Sigmoid colon (tissue), 6 donors: ENCODE measurements at regions not wholly inside any gene's neighbourhood (a gene's known extent, or its start where the extent isn't known, plus 50 kb on each side); places are given as distances from the start of the nearest gene placed in this dataset.

ENCODE experiments used
- DNase-seq: peaks from one replicate; pipeline ENCODE4 v3.0.0-alpha.2; 2019
- H3K27ac ChIP-seq, 4 donors: fragments of 200-600 bp; sonication (generic); one replicate each; pipeline ENCODE4 v1.5.1; 2016 to 2019; ENCODE audit warnings: mild to moderate bottlenecking in 1 of 4
- H3K27me3 ChIP-seq, 3 donors: fragments of 200-600 bp; sonication (generic); one replicate each; pipeline ENCODE4 v1.5.1; 2019; ENCODE audit warnings: mild to moderate bottlenecking in 1 of 3
- H3K36me3 ChIP-seq, 4 donors: fragments of 200-600 bp; sonication (generic); one replicate each; pipeline ENCODE4 v1.5.1; 2016 to 2019
- H3K4me1 ChIP-seq, 4 donors: fragments of 200-600 bp; sonication (generic); one replicate each; pipeline ENCODE4 v1.5.1; 2017 to 2019
- H3K4me3 ChIP-seq, 4 donors: fragments of 200-600 bp; sonication (generic); one replicate each; pipeline ENCODE4 v1.5.1; 2017 to 2019; ENCODE audit warnings: mild to moderate bottlenecking in 2 of 4, moderate library complexity in 1 of 4
- H3K9me3 ChIP-seq, 4 donors: fragments of 200-600 bp in 3 of 4; sonication (generic) in 3 of 4; one replicate each; pipeline versions ENCODE4 v1.5.1 to v1.6.1; 2013 to 2019
- EP300 ChIP-seq, 4 donors: sonication (generic); formaldehyde crosslinking; IDR thresholded peaks; one replicate each; pipeline ENCODE4 v1.6.1; 2017; ENCODE audit warnings: antibody characterized with exemption in 4 of 4
- POLR2A ChIP-seq, 2 donors: fragments of 450-650 bp; IDR thresholded peaks; one replicate each; pipeline ENCODE4 v1.6.1; 2016; ENCODE audit warnings: antibody characterized with exemption in 2 of 2, mild to moderate bottlenecking in 2 of 2, moderate library complexity in 2 of 2
- POLR2AphosphoS5 ChIP-seq, 4 donors: sonication (generic); formaldehyde crosslinking; IDR thresholded peaks; one replicate each; pipeline ENCODE4 v1.6.1; 2017; ENCODE audit warnings: antibody characterized with exemption in 4 of 4
- WGBS, 2 donors: extraction: QIAGEN DNeasy Blood & Tissue Kit; methylation state at CpG; one replicate each; pipeline ENCODE4 v1.1.7; 2013; 5-methylcytosine and 5-hydroxymethylcytosine counted together
- intact Hi-C: fragments of 100-400 bp; cut with DNase I; formaldehyde crosslinking; loops from one replicate; pipeline ENCODE4 v1.15.1; 2023
- TF ChIP-seq, protein P1 (sequence below), 4 experiments: fragments of 450-650 bp in 3 of 4; fragments of 200-600 bp in 1 of 4; IDR thresholded peaks; one replicate each; pipeline ENCODE4 v1.5.1; 2016 to 2019; ENCODE audit warnings: antibody characterized with exemption in 4 of 4, mild to moderate bottlenecking in 3 of 4, moderate library complexity in 2 of 4
- donor health status: healthy with polysubstance abuse.
- donor health status: healthy.

DNA sequence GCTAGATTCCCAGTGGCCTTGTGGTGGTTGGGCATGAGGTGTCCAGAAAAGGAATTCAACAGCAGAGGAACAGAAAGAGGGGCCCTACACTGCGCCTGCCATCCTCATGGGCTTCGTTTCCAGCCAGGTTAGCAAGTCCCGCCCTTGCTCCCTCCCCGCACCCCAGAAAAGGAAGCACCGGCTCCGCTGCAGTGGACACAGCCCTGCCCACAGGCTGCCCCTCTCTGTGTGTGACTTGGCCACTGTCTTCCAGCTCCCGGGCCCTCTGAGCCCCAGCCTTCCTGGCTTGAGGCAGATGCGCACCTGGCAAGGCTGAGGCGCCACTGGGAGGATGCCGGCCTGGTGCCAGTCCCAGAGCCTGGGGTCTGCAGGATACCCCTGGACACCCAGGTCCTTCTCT, 305.0 kb upstream of the IRX4 start:
- no peaks in the 10 kb centered on the region for H3K4me1 ChIP-seq
- no peaks in the 10 kb centered on the region for H3K36me3 ChIP-seq
- TF ChIP-seq POLR2A (IDR thresholded peaks at IDR 0.05) (no peak), EP300 (IDR thresholded peaks at IDR 0.05) (no peak), POLR2AphosphoS5 (IDR thresholded peaks at IDR 0.05) (no peak)
- TF ChIP-seq, protein P1, sequence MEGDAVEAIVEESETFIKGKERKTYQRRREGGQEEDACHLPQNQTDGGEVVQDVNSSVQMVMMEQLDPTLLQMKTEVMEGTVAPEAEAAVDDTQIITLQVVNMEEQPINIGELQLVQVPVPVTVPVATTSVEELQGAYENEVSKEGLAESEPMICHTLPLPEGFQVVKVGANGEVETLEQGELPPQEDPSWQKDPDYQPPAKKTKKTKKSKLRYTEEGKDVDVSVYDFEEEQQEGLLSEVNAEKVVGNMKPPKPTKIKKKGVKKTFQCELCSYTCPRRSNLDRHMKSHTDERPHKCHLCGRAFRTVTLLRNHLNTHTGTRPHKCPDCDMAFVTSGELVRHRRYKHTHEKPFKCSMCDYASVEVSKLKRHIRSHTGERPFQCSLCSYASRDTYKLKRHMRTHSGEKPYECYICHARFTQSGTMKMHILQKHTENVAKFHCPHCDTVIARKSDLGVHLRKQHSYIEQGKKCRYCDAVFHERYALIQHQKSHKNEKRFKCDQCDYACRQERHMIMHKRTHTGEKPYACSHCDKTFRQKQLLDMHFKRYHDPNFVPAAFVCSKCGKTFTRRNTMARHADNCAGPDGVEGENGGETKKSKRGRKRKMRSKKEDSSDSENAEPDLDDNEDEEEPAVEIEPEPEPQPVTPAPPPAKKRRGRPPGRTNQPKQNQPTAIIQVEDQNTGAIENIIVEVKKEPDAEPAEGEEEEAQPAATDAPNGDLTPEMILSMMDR (IDR thresholded peaks at IDR 0.05) = no peak
- 88 to 89% methylated on average over 10 of the region's 10 CpGs for WGBS, 2 donors
- DNase-seq = no peak
- H3K27ac ChIP-seq = no peak overlapping the region
- H3K9me3 ChIP-seq = no peaks in the 10 kb centered on the region
- H3K27me3 ChIP-seq = no peaks in the 10 kb centered on the region
- H3K4me3 ChIP-seq = no peak overlapping the region
- intact Hi-C loops = no loop called here

DNA sequence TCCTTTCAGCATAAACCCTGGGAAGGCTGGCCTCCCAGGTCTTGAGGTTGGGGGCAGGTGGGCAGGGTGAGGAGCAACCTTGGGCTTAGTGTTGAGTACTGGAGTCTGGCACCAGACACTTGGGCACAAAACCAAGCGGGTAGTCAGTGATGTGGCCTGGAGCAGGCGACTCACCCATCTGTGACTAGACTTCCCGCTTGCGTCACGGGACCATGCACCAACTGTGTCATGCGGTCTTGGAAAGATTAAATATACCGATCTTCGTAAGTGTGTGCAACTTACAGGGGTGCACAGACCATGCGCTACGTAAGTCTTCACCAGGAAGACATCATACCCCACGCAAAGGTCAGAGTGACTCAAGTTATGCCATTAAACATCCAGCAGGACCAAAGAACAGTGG, 304.4 kb upstream of the IRX4 start:
- Histone ChIP-seq H3K4me1 (no peaks in the 10 kb centered on the region), H3K9me3 (no peaks in the 10 kb centered on the region), H3K27ac (no peak overlapping the region), H3K36me3 (no peaks in the 10 kb centered on the region), H3K27me3 (no peaks in the 10 kb centered on the region), H3K4me3 (no peak overlapping the region)
- no peak for DNase-seq
- intact Hi-C loops = no loop called here
- TF ChIP-seq EP300 (IDR thresholded peaks at IDR 0.05) (no peak), POLR2AphosphoS5 (IDR thresholded peaks at IDR 0.05) (no peak), POLR2A (IDR thresholded peaks at IDR 0.05) (no peak)
- TF ChIP-seq, protein P1 (IDR thresholded peaks at IDR 0.05) = no peak
- WGBS, 2 donors = 95% methylated on average over 11 of the region's 11 CpGs

DNA sequence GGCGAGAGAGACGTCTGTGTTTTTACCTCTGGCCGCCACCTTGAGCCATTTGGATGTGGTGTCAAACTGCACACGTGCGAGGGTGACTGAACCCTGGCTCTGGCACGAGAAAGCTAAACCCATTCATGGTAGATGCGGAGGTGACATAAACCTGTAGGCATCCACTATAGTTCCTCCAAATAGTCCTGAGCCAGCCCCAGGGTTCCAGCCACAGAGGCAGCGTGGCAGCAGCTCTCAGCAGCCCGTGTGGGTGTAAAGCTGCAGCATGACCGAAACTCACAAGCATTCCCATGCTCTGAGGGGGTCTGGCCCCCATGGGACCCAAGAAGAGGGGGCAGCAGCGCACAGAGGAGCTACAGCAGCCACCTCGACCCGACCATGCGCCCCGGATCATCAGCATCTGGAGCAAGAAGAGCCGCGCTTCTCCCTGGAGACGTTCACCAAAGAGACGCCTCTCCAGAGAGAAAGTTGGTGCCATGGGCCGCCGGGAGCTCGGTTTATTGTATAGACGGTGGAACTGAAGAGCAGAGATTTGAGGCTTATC, 303.8 kb upstream of the IRX4 start:
- Histone ChIP-seq H3K9me3 (no peaks in the 10 kb centered on the region), H3K4me3 (no peak overlapping the region), H3K27me3 (no peaks in the 10 kb centered on the region), H3K4me1 (no peaks in the 10 kb centered on the region), H3K36me3 (no peaks in the 10 kb centered on the region), H3K27ac (no peak overlapping the region)
- no peak for TF ChIP-seq POLR2A (IDR thresholded peaks at IDR 0.05)
- TF ChIP-seq, protein P1 (IDR thresholded peaks at IDR 0.05) = no peak
- TF ChIP-seq POLR2AphosphoS5 (IDR thresholded peaks at IDR 0.05) = no peak
- TF ChIP-seq EP300 (IDR thresholded peaks at IDR 0.05) = no peak
- DNase-seq = no peak
- WGBS, 2 donors = 84 to 88% methylated on average over 23 of the region's 23 CpGs
- intact Hi-C loops = no loop called here

DNA sequence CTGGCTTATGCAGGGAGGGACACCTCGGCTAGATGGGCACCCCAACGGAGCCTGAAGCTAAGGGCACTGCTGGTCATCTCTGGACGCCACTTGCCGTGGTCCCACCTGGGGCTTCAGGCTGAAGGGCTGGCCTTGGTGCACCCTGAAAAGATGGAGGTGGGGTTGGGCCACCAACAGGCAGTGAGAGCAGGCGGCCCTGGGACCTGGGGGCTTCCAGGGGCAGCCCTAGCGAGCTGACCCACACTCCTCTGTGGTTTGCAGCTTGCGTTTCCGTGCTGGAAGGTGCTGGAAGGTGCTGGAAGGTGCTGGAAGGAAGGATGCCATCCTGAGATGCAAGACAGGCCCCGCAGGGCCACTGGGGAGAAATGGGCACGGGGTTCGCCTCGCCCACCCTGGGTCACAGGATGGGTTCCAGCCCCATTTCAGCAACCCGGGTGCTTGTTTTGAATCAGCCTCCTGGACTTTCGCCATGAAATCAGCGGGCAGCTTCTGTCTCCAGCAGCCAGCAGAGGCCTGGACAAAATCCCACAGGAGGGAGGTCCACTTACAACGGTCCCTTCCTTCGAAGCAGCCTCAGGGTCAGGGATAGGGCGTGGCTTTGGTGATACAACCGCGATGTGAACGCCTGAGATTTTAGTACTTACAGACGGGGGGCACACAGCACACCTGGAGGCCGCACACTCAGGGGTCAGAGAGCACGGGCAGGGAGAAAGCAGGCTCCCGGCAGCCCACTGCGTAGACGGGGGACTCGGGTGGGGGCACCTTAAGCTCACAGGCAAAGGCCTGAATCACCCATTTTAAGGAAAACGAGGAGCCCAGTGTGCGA, 303.1 kb upstream of the IRX4 start:
- H3K4me3 ChIP-seq = no peak overlapping the region
- WGBS, 2 donors = 69 to 81% methylated on average over 30 of the region's 30 CpGs
- intact Hi-C loops = no loop called here
- no peaks in the 10 kb centered on the region for H3K36me3 ChIP-seq
- no peaks in the 10 kb centered on the region for H3K27me3 ChIP-seq
- TF ChIP-seq, protein P1 (IDR thresholded peaks at IDR 0.05) = no peak
- no peak for TF ChIP-seq EP300 (IDR thresholded peaks at IDR 0.05)
- no peak for TF ChIP-seq POLR2AphosphoS5 (IDR thresholded peaks at IDR 0.05)
- TF ChIP-seq POLR2A (IDR thresholded peaks at IDR 0.05) = no peak
- H3K27ac ChIP-seq = no peak overlapping the region
- no peaks in the 10 kb centered on the region for H3K9me3 ChIP-seq
- no peak for DNase-seq
- H3K4me1 ChIP-seq = no peaks in the 10 kb centered on the region
